Loucy (cell line): ENCODE measurements at regions not wholly inside any gene's neighbourhood (a gene's known extent, or its start where the extent isn't known, plus 50 kb on each side); places are given as distances from the start of the nearest gene placed in this dataset.

ENCODE experiments used
- H2AFZ ChIP-seq: fragments of 200-600 bp; sonication (generic); 2 replicates; pipeline ENCODE4 v1.6.0; 2016; ENCODE audit warnings: antibody characterized with exemption, mild to moderate bottlenecking, low read length, moderate library complexity
- H3F3A ChIP-seq: fragments of 200-600 bp; 2 replicates; pipeline ENCODE4 v1.6.0; 2016; ENCODE audit warnings: antibody characterized with exemption, low read depth, mild to moderate bottlenecking
- H3K27me3 ChIP-seq: fragments of 200-600 bp; sonication (generic); 2 replicates; pipeline ENCODE4 v1.6.1; 2014; ENCODE audit warnings: low read length, mild to moderate bottlenecking; ENCODE audit not compliant: insufficient read depth, poor library complexity, severe bottlenecking
- H3K36me3 ChIP-seq: fragments of 200-600 bp; sonication (generic); 2 replicates; pipeline ENCODE4 v1.6.1; 2016; ENCODE audit warnings: low read length; ENCODE audit not compliant: insufficient read depth
- H3K4me1 ChIP-seq: fragments of 200-600 bp; sonication (generic); 2 replicates; pipeline ENCODE4 v1.5.1; 2014; ENCODE audit warnings: low read length, mild to moderate bottlenecking; ENCODE audit not compliant: insufficient read depth, poor library complexity, severe bottlenecking
- H3K4me2 ChIP-seq: fragments of 200-600 bp; sonication (generic); 2 replicates; pipeline ENCODE4 v1.6.0; 2014; ENCODE audit warnings: antibody characterized with exemption, low read length, low read depth, mild to moderate bottlenecking; ENCODE audit not compliant: poor library complexity, severe bottlenecking
- H3K4me3 ChIP-seq: fragments of 200-600 bp; sonication (generic); 2 replicates; pipeline ENCODE4 v1.5.1; 2014; ENCODE audit warnings: low read length, mild to moderate bottlenecking, mixed read lengths; ENCODE audit not compliant: poor library complexity, severe bottlenecking
- H3K79me2 ChIP-seq: fragments of 200-600 bp; sonication (generic); 2 replicates; pipeline ENCODE4 v1.6.1; 2014; ENCODE audit warnings: low read length; ENCODE audit not compliant: insufficient read depth
- H3K9ac ChIP-seq: fragments of 200-600 bp; sonication (generic); 2 replicates; pipeline ENCODE4 v1.6.0; 2014; ENCODE audit warnings: mild to moderate bottlenecking, low read depth, low read length, moderate library complexity; ENCODE audit not compliant: poor library complexity, severe bottlenecking
- H3K9me2 ChIP-seq: fragments of 200-600 bp; sonication (generic); replicated peaks from 2 replicates; pipeline ENCODE4 v1.6.1; 2016; ENCODE audit warnings: low read depth, low read length, mixed read lengths
- H3K9me3 ChIP-seq: fragments of 200-600 bp; sonication (generic); 2 replicates; pipeline ENCODE4 v1.6.1; 2014; ENCODE audit warnings: mild to moderate bottlenecking, antibody characterized with exemption, low read length, low read depth; ENCODE audit not compliant: insufficient read depth
- H4K20me1 ChIP-seq: fragments of 200-600 bp; sonication (generic); 2 replicates; pipeline ENCODE4 v1.6.0; 2014; ENCODE audit warnings: antibody characterized with exemption, low read length, mild to moderate bottlenecking; ENCODE audit not compliant: insufficient read depth, poor library complexity, severe bottlenecking
- EZH2phosphoT487 ChIP-seq: fragments of 200-600 bp; IDR thresholded peaks from 2 replicates; pipeline ENCODE4 v1.6.1; 2018; ENCODE audit warnings: antibody characterized with exemption, mild to moderate bottlenecking, moderate library complexity, borderline replicate concordance
- TF ChIP-seq, protein P1 (sequence below): fragments of 200-600 bp; sonication (generic); conservative IDR thresholded peaks from 2 replicates; pipeline ENCODE4 v1.5.1; 2014; ENCODE audit warnings: mild to moderate bottlenecking, antibody characterized with exemption, low read length

DNA sequence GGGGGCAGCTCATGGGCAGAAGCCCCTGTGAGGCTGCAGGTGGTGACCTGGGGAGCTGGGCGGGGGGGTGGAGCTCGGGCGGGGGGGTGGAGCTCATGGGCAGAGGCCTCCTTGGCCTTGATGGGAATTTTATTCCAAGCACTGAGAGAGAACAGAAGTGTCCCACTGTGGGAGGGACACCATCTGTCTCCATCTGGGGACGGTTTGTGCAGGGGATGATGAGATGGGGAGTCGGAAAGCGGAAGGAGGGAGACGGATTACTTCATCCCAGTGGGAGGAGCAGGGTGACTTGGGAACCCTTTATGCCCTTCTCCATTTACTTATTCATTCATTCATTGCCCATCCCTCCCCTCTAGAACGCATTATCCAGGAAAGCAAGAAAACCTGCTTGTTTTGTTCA lies 304.7 kb downstream of the ADGRD1 start:
- Histone ChIP-seq H3K36me3 (no peaks in the 10 kb centered on the region), H3K9ac (no peak overlapping the region), H3K79me2 (no peaks in the 10 kb centered on the region), H4K20me1 (no peaks in the 10 kb centered on the region), H3K4me1 (no peaks in the 10 kb centered on the region), H3K9me2 (no peaks in the 10 kb centered on the region), H3K27me3 (no peaks in the 10 kb centered on the region), H3K9me3 (no peaks in the 10 kb centered on the region), H3K4me2 (no peak overlapping the region), H3F3A (no peaks in the 10 kb centered on the region), H2AFZ (no peak overlapping the region), H3K4me3 (no peak overlapping the region)
- no peak for TF ChIP-seq EZH2phosphoT487
- TF ChIP-seq, protein P1, sequence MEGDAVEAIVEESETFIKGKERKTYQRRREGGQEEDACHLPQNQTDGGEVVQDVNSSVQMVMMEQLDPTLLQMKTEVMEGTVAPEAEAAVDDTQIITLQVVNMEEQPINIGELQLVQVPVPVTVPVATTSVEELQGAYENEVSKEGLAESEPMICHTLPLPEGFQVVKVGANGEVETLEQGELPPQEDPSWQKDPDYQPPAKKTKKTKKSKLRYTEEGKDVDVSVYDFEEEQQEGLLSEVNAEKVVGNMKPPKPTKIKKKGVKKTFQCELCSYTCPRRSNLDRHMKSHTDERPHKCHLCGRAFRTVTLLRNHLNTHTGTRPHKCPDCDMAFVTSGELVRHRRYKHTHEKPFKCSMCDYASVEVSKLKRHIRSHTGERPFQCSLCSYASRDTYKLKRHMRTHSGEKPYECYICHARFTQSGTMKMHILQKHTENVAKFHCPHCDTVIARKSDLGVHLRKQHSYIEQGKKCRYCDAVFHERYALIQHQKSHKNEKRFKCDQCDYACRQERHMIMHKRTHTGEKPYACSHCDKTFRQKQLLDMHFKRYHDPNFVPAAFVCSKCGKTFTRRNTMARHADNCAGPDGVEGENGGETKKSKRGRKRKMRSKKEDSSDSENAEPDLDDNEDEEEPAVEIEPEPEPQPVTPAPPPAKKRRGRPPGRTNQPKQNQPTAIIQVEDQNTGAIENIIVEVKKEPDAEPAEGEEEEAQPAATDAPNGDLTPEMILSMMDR, result no peak

DNA sequence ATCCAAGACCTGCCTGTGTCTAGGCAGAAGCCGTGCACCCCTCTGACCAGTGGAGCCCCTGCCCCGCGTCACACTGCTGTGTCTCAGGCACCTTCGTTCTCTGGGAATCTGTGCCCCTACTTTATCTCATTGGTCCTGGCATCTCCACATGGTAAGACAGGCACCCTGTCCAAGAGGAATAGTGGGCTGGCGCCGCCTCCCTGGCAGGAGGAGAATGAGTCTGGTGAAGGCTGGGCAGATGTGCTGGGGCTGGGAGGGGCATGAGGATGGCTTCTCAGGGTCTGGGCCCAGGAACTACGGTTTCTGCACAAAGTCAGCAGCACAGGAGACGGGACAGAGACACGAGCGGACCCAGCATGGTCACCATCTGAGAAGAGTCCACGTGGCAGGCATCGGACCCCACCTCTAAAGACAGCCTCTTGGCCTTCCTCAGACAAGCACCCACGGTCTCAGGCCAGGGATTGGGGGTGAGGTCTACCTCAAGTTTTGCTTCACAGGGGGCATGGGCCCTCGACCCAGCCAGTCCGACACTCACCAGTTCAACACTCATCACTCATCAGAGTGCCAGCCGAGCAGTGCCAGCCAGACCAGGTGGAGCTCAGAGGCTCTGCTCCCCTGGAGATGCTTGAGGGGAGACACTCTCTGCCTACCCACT lies 306.7 kb downstream of the ADGRD1 start:
- no peak overlapping the region for H3K4me2 ChIP-seq
- H2AFZ ChIP-seq, result no peak overlapping the region
- H3K9ac ChIP-seq, result no peak overlapping the region
- TF ChIP-seq EZH2phosphoT487, result no peak
- TF ChIP-seq, protein P1, result no peak
- H3K9me3 ChIP-seq, result no peaks in the 10 kb centered on the region
- no peaks in the 10 kb centered on the region for H3K27me3 ChIP-seq
- H3K79me2 ChIP-seq, result no peaks in the 10 kb centered on the region
- H3K9me2 ChIP-seq, result no peaks in the 10 kb centered on the region
- no peak overlapping the region for H3K4me3 ChIP-seq
- no peaks in the 10 kb centered on the region for H3K4me1 ChIP-seq
- no peaks in the 10 kb centered on the region for H4K20me1 ChIP-seq
- no peaks in the 10 kb centered on the region for H3K36me3 ChIP-seq
- H3F3A ChIP-seq, result no peaks in the 10 kb centered on the region

DNA sequence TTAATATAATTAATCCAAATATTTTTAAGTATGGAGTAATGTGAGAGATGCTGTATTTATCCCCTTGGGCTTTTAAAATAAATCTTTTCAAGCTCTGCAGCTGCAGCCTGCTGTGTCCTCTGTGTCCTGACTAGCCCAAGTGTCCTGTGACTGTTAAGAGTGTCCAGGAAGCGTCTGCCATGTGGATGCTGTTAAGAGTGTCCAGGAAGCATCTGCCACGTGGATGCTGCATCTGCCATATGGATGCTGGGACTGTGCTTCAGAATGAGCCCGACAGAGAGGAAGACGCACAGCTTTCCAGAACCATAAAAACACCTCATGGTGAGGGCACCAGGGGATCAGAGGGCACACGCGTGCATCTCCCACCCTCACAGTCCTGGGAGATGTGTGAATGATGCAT lies 307.2 kb downstream of the ADGRD1 start:
- no peak overlapping the region for H2AFZ ChIP-seq

DNA sequence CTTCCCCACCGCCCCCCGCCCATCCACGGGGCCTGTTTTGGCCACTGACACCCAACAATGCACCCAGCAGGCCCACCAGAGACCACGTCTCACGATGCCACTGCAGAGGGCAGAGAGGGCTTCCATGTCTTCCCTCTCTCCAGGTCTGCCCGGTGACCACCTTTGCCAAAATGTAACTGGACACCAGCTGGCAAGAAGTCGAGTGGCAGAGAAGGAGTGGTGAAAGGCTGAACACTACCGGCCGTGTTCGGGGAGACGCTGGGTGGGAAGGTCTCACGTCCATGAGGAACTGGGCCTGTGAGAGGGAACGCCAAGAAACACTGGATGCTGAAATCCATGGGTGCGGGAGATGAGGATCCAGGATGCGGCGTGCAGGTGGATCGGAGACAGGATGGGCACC lies 308.2 kb downstream of the ADGRD1 start:
- Histone ChIP-seq H4K20me1 (no peaks in the 10 kb centered on the region), H3F3A (no peaks in the 10 kb centered on the region), H3K36me3 (no peaks in the 10 kb centered on the region), H3K4me3 (no peak overlapping the region), H3K9me3 (no peaks in the 10 kb centered on the region), H3K4me2 (no peak overlapping the region), H3K9me2 (no peaks in the 10 kb centered on the region), H2AFZ (no peak overlapping the region), H3K79me2 (no peaks in the 10 kb centered on the region), H3K27me3 (no peaks in the 10 kb centered on the region), H3K4me1 (no peaks in the 10 kb centered on the region), H3K9ac (no peak overlapping the region)
- no peak for TF ChIP-seq EZH2phosphoT487
- TF ChIP-seq, protein P1, result no peak

More for the DNA sequence above, 307.2 kb downstream of the ADGRD1 start:
- H3K79me2 ChIP-seq, result no peaks in the 10 kb centered on the region
- TF ChIP-seq EZH2phosphoT487, result no peak
- H3K36me3 ChIP-seq, result no peaks in the 10 kb centered on the region
- H3K4me1 ChIP-seq, result no peaks in the 10 kb centered on the region
- H3K4me3 ChIP-seq, result no peak overlapping the region
- no peaks in the 10 kb centered on the region for H3K9me3 ChIP-seq
- no peaks in the 10 kb centered on the region for H3K9me2 ChIP-seq
- H3K4me2 ChIP-seq, result no peak overlapping the region
- H3F3A ChIP-seq, result no peaks in the 10 kb centered on the region
- no peak overlapping the region for H3K9ac ChIP-seq
- H4K20me1 ChIP-seq, result no peaks in the 10 kb centered on the region
- no peaks in the 10 kb centered on the region for H3K27me3 ChIP-seq
